WI38 (cell line): ENCODE measurements at regions not wholly inside any gene's neighbourhood (a gene's known extent, or its start where the extent isn't known, plus 50 kb on each side); places are given as distances from the start of the nearest gene placed in this dataset.
"Not testable (repeated sequence)": the region's sequence is repeated elsewhere in the genome, so short reads cannot be mapped to it uniquely, and the experiment has no call there.

Experiments used
- H3K4me3 ChIP-seq: 2 replicates; pipeline ENCODE4 v1.5.1; 2011; ENCODE audit warnings: low read depth, mild to moderate bottlenecking, control low read depth, low read length
- CTCF ChIP-seq: IDR thresholded peaks from 2 replicates; pipeline ENCODE4 v1.5.1; 2012; ENCODE audit warnings: low read depth, mild to moderate bottlenecking, control low read depth, low read length

- no peak for TF ChIP-seq CTCF
- no peak overlapping the region for H3K4me3 ChIP-seq
Measured at GRCh38 chr13:58476206-58476918, 844.8 kb downstream of the PCDH17 start.

GRCh38 chr13:58478858-58479257, 847.3 kb downstream of the PCDH17 start:
- no peak for TF ChIP-seq CTCF
- H3K4me3 ChIP-seq: no peak overlapping the region

- no peak overlapping the region for H3K4me3 ChIP-seq
- no peak for TF ChIP-seq CTCF
Measured at GRCh38 chr13:58480061-58480460, 848.5 kb downstream of the PCDH17 start.

- H3K4me3 ChIP-seq: no peak overlapping the region
- TF ChIP-seq CTCF: no peak
Measured at GRCh38 chr13:58488251-58488650, 856.7 kb downstream of the PCDH17 start.

- TF ChIP-seq CTCF: no peak
- no peak overlapping the region for H3K4me3 ChIP-seq
Measured at GRCh38 chr13:58495668-58496067, 864.1 kb downstream of the PCDH17 start.

GRCh38 chr13:58500938-58501337, 869.4 kb downstream of the PCDH17 start:
- H3K4me3 ChIP-seq: no peak overlapping the region
- no peak for TF ChIP-seq CTCF

GRCh38 chr13:58504202-58504700, 872.7 kb downstream of the PCDH17 start:
- H3K4me3 ChIP-seq: not testable (repeated sequence)

GRCh38 chr13:58505262-58505920, 873.8 kb downstream of the PCDH17 start:
- not testable (repeated sequence) for H3K4me3 ChIP-seq
